Left cardiac atrium (tissue), 4 donors: ENCODE measurements at regions not wholly inside any gene's neighbourhood (a gene's known extent, or its start where the extent isn't known, plus 50 kb on each side); places are given as distances from the start of the nearest gene placed in this dataset.

Experiments
- ATAC-seq, 2 donors: fragments of 200-7000 bp; cut with Tn5 transposase; one replicate each; pipeline ENCODE4 v1.9.1; 2020; ENCODE audit warnings: mild to moderate bottlenecking in 2 of 2, moderate library complexity in 2 of 2
- DNase-seq: peaks from one replicate; pipeline ENCODE4 v3.0.0-alpha.2; 2020
- intact Hi-C, 2 donors: fragments of 100-400 bp; cut with DNase I; formaldehyde crosslinking; loops; one replicate each; pipeline versions ENCODE4 v1.14.1 to v1.15.1; 2022 to 2023
- donor health status: DM: no; HTN: yes; CAD: no.
- donor health status: DM: no; HTN: yes; CAD: no; lungs with severe emphysema.
- donor health status: DM: yes; HTN: yes; CAD: no.
- donor health status: Dilated cardiomyopathy.

- intact Hi-C loops: no loop called here
- no peak for ATAC-seq
- DNase-seq: no peak
Measured at GRCh38 chr11:23124249-23124648, 264.0 kb upstream of the CCDC179 start.

- intact Hi-C loops: no loop called here
- no peak for ATAC-seq
Measured at GRCh38 chr11:23124996-23125395, 264.7 kb upstream of the CCDC179 start.

GRCh38 chr11:23127706-23128105, 267.4 kb upstream of the CCDC179 start:
- intact Hi-C loops: no loop called here
- DNase-seq (no peak), ATAC-seq (no peak)

More at GRCh38 chr11:23124996-23125395, 264.7 kb upstream of the CCDC179 start:
- DNase-seq: no peak

- ATAC-seq (no peak), DNase-seq (no peak)
- intact Hi-C loops: no loop called here
Measured at GRCh38 chr11:23134627-23135026, 274.4 kb upstream of the CCDC179 start.

GRCh38 chr11:23138761-23139160, 278.5 kb upstream of the CCDC179 start:
- no peak for ATAC-seq

GRCh38 chr11:23143022-23143421, 282.7 kb upstream of the CCDC179 start:
- intact Hi-C loops: no loop called here
- ATAC-seq: no peak

More at GRCh38 chr11:23138761-23139160, 278.5 kb upstream of the CCDC179 start:
- intact Hi-C loops: no loop called here
- DNase-seq: no peak

GRCh38 chr11:23151819-23152218, 291.5 kb upstream of the CCDC179 start:
- DNase-seq (no peak), ATAC-seq (no peak)
- intact Hi-C loops: no loop called here

More at GRCh38 chr11:23143022-23143421, 282.7 kb upstream of the CCDC179 start:
- DNase-seq: no peak

- no peak for DNase-seq
Measured at GRCh38 chr11:23155503-23155902, 295.2 kb upstream of the CCDC179 start.

GRCh38 chr11:23164022-23164421, 303.7 kb upstream of the CCDC179 start:
- ATAC-seq (no peak), DNase-seq (no peak)
- intact Hi-C loops: no loop called here

More at GRCh38 chr11:23155503-23155902, 295.2 kb upstream of the CCDC179 start:
- intact Hi-C loops: no loop called here
- ATAC-seq: no peak

- DNase-seq (no peak), ATAC-seq (no peak)
- intact Hi-C loops: no loop called here
Measured at GRCh38 chr11:23166376-23166775, 306.1 kb upstream of the CCDC179 start.

- intact Hi-C loops: no loop called here
- DNase-seq (no peak), ATAC-seq (no peak)
Measured at GRCh38 chr11:23179609-23180008, 319.3 kb upstream of the CCDC179 start.

- DNase-seq: no peak
- ATAC-seq: no peak
- intact Hi-C loops: no loop called here
Measured at GRCh38 chr11:23181022-23181807, 320.9 kb upstream of the CCDC179 start.

- ATAC-seq (no peak), DNase-seq (no peak)
- intact Hi-C loops: no loop called here
Measured at GRCh38 chr11:23192256-23192655, 332.0 kb upstream of the CCDC179 start.

- intact Hi-C loops: no loop called here
- ATAC-seq (no peak), DNase-seq (no peak)
Measured at GRCh38 chr11:23201936-23202522, 341.8 kb upstream of the CCDC179 start.

GRCh38 chr11:23202611-23203010, 342.3 kb upstream of the CCDC179 start:
- intact Hi-C loops: no loop called here
- no peak for DNase-seq
- no peak for ATAC-seq

GRCh38 chr11:23205156-23205871, 345.0 kb upstream of the CCDC179 start:
- ATAC-seq (no peak), DNase-seq (no peak)
- intact Hi-C loops: no loop called here

GRCh38 chr11:23206741-23207336, 346.6 kb upstream of the CCDC179 start:
- no peak for DNase-seq
- ATAC-seq: no peak

GRCh38 chr11:23211221-23211620, 350.9 kb upstream of the CCDC179 start:
- DNase-seq (no peak), ATAC-seq (no peak)
- intact Hi-C loops: no loop called here

More at GRCh38 chr11:23206741-23207336, 346.6 kb upstream of the CCDC179 start:
- intact Hi-C loops: no loop called here

GRCh38 chr11:23212807-23213206, 352.5 kb upstream of the CCDC179 start:
- ATAC-seq (no peak), DNase-seq (no peak)

GRCh38 chr11:23217072-23217471, 356.8 kb upstream of the CCDC179 start:
- ATAC-seq (no peak), DNase-seq (no peak)
- intact Hi-C loops: no loop called here

More at GRCh38 chr11:23212807-23213206, 352.5 kb upstream of the CCDC179 start:
- intact Hi-C loops: no loop called here
